ENCODE measurements at regions not wholly inside any gene's neighbourhood (a gene's known extent, or its start where the extent isn't known, plus 50 kb on each side); places are given as distances from the start of the nearest gene placed in this dataset. TPM values are rescaled to one million over a fixed set of nuclear protein-coding genes. Genes with fewer than 3 reads are reported as not detected.
"Not testable (repeated sequence)": the region's sequence is repeated elsewhere in the genome, so short reads cannot be mapped to it uniquely, and the experiment has no call there.

- H3K4me1 ChIP-seq; H3K27me3 ChIP-seq; H3K36me3 ChIP-seq (replicated peaks in 1 of 2; ENCODE audit: insufficient read depth in 1 of 2, low read depth in 2 of 2); H3K4me3 ChIP-seq; H3K27ac ChIP-seq; H3K9me3 ChIP-seq; intact Hi-C loops (cut with DNase I); ATAC-seq; DNase-seq: not testable (repeated sequence)
- WGBS, 2 donors: no CpG with 5 or more reads among the region's 14 CpGs
These were observed 98.0 kb downstream of the CHRFAM7A start for GRCh38 chr15:30295150-30295844.

GRCh38 chr15:30303968-30304367, 89.4 kb downstream of the CHRFAM7A start:
- H3K4me3 ChIP-seq; DNase-seq; H3K36me3 ChIP-seq (replicated peaks in 1 of 2; ENCODE audit: insufficient read depth in 1 of 2, low read depth in 2 of 2); H3K27ac ChIP-seq; H3K9me3 ChIP-seq; ATAC-seq; H3K4me1 ChIP-seq; intact Hi-C loops (cut with DNase I); H3K27me3 ChIP-seq: not testable (repeated sequence)
- no CpG with 5 or more reads among the region's 3 CpGs for WGBS, 2 donors

Small RNA genes in the stretch of these regions (small RNA-seq; reads per million reads assigned to genes)
- not detected for gene RNU6-17P

All from body of pancreas (tissue), 4 donors.